ENCODE measurements at regions not wholly inside any gene's neighbourhood (a gene's known extent, or its start where the extent isn't known, plus 50 kb on each side); places are given as distances from the start of the nearest gene placed in this dataset.

DNA sequence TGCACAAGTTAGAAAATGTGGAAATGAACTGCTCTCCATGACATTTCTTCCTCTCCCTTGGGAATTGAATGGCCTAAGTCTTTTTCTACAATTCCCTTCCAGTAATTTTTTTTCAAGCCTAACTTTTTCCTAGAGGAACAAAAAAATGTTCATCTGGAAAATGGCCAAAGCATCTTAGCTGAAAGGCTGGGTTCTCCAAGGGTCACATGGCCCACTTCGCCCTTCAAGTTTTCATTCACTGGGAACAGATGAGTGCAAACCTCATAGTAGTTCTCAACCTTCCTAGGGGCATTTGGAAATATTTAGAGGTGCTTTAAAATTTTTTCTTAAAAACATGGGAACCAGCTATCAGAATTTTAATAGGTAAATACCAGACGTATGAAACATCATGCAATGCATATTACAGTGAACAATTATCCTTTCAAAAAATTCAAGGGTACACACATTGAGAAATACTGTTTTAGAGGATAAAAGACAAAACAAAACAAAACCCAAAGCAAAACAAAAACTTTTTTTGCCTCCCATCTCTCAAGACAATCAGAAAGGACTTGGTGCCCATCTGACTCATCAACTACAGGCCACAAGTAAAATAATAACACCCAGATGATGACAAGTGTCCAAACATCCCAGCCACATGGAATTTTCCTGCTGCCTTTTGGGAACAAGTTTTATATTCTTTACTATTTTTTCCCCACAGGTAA is 208.8 kb downstream of the SLITRK6 start:
- TF ChIP-seq, protein P1, sequence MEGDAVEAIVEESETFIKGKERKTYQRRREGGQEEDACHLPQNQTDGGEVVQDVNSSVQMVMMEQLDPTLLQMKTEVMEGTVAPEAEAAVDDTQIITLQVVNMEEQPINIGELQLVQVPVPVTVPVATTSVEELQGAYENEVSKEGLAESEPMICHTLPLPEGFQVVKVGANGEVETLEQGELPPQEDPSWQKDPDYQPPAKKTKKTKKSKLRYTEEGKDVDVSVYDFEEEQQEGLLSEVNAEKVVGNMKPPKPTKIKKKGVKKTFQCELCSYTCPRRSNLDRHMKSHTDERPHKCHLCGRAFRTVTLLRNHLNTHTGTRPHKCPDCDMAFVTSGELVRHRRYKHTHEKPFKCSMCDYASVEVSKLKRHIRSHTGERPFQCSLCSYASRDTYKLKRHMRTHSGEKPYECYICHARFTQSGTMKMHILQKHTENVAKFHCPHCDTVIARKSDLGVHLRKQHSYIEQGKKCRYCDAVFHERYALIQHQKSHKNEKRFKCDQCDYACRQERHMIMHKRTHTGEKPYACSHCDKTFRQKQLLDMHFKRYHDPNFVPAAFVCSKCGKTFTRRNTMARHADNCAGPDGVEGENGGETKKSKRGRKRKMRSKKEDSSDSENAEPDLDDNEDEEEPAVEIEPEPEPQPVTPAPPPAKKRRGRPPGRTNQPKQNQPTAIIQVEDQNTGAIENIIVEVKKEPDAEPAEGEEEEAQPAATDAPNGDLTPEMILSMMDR (conservative IDR thresholded peaks at IDR 0.05 in 1 of 2, IDR thresholded peaks at IDR 0.05 in 1 of 2; ENCODE audit: low read depth in 1 of 2, low read length in 2 of 2) = no peak
- TF ChIP-seq EZH2 (IDR thresholded peaks at IDR 0.05; ENCODE audit: low read length, missing control alignments) = no peak
